ENCODE measurements at regions not wholly inside any gene's neighbourhood (a gene's known extent, or its start where the extent isn't known, plus 50 kb on each side); places are given as distances from the start of the nearest gene placed in this dataset.

GRCh38 chr11:115920841-115921480 lies 416.7 kb upstream of the CADM1 start:
- no peak for TF ChIP-seq CTCF (IDR thresholded peaks at IDR 0.05)
- no peaks in the 10 kb centered on the region for H3K4me1 ChIP-seq
- no peaks in the 10 kb centered on the region for H3K9me3 ChIP-seq
- no peaks in the 10 kb centered on the region for H3K36me3 ChIP-seq
- DNase-seq = no peak
- no peaks in the 10 kb centered on the region for H3K27me3 ChIP-seq
- intact Hi-C loops (cut with DNase I; ENCODE audit: low total_unique reads) = no loop called here
- no peak overlapping the region for H3K4me3 ChIP-seq
- H3K27ac ChIP-seq = no peak overlapping the region

DNA sequence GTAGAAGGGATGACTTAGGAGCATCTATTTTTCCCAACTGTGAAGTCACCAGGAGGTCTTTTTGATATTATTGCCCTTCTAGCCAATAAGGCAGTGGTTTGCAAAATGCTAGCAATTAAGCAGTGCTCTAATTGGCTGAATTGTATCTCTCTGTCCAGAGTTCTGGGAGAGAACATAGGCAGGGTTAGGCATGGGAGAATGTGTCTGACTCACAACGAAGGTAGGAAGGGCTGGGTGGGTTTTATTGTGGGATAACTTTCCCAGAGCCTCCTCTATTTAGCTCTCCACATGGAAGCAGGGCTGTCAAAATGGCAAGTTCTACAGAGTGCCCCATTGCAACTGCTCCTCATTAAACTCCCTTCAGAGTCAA lies 415.9 kb upstream of the CADM1 start:
- H3K27me3 ChIP-seq = no peaks in the 10 kb centered on the region
- H3K4me3 ChIP-seq = no peak overlapping the region
- no peak for DNase-seq
- no peak for TF ChIP-seq CTCF (IDR thresholded peaks at IDR 0.05)
- no peaks in the 10 kb centered on the region for H3K9me3 ChIP-seq
- H3K36me3 ChIP-seq = no peaks in the 10 kb centered on the region
- H3K27ac ChIP-seq = no peak overlapping the region
- H3K4me1 ChIP-seq = no peaks in the 10 kb centered on the region
- intact Hi-C loops (cut with DNase I; ENCODE audit: low total_unique reads) = no loop called here

- TF ChIP-seq CTCF (IDR thresholded peaks at IDR 0.05) = no peak
- no peak overlapping the region for H3K27ac ChIP-seq
- H3K9me3 ChIP-seq = no peaks in the 10 kb centered on the region
Measured at GRCh38 chr11:115919341-115920091, 415.3 kb upstream of the CADM1 start.

DNA sequence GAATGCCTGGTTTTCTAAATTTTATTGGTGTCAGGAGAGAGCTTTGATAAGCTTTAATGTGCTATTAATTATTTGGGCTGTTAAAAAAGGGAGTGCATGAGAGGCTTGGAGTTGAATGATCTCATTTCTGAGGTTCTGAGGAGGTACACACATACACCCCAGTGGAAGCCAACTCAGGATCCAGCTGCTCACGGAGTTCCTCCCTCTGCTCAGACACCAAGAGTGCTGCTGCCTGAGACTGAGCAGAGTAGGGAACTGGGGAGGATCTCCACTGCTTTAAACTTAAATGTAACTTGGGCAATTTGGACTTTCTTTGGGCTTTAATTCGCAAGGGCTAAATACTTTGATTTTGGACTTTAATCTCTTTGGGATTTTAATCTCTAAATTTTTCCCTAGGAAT lies 414.4 kb upstream of the CADM1 start:
- DNase-seq = no peak
- intact Hi-C loops (cut with DNase I; ENCODE audit: low total_unique reads) = no loop called here
- H3K27ac ChIP-seq = no peak overlapping the region
- H3K4me3 ChIP-seq = no peak overlapping the region
- TF ChIP-seq CTCF (IDR thresholded peaks at IDR 0.05) = no peak
- H3K9me3 ChIP-seq = no peaks in the 10 kb centered on the region
- H3K27me3 ChIP-seq = no peaks in the 10 kb centered on the region
- H3K36me3 ChIP-seq = no peaks in the 10 kb centered on the region
- no peaks in the 10 kb centered on the region for H3K4me1 ChIP-seq

More at GRCh38 chr11:115919341-115920091, 415.3 kb upstream of the CADM1 start:
- H3K4me3 ChIP-seq = no peak overlapping the region
- intact Hi-C loops (cut with DNase I; ENCODE audit: low total_unique reads) = no loop called here
- no peak for DNase-seq
- H3K4me1 ChIP-seq = no peaks in the 10 kb centered on the region
- no peaks in the 10 kb centered on the region for H3K27me3 ChIP-seq
- no peaks in the 10 kb centered on the region for H3K36me3 ChIP-seq

GRCh38 chr11:115916608-115917007 lies 412.4 kb upstream of the CADM1 start:
- no peak for TF ChIP-seq CTCF (IDR thresholded peaks at IDR 0.05)
- DNase-seq = no peak
- H3K9me3 ChIP-seq = no peaks in the 10 kb centered on the region
- intact Hi-C loops (cut with DNase I; ENCODE audit: low total_unique reads) = no loop called here
- no peak overlapping the region for H3K4me3 ChIP-seq
- no peaks in the 10 kb centered on the region for H3K27me3 ChIP-seq
- H3K4me1 ChIP-seq = no peaks in the 10 kb centered on the region
- H3K27ac ChIP-seq = no peak overlapping the region
- H3K36me3 ChIP-seq = no peaks in the 10 kb centered on the region
